ENCODE measurements at regions not wholly inside any gene's neighbourhood (a gene's known extent, or its start where the extent isn't known, plus 50 kb on each side); places are given as distances from the start of the nearest gene placed in this dataset.

DNA sequence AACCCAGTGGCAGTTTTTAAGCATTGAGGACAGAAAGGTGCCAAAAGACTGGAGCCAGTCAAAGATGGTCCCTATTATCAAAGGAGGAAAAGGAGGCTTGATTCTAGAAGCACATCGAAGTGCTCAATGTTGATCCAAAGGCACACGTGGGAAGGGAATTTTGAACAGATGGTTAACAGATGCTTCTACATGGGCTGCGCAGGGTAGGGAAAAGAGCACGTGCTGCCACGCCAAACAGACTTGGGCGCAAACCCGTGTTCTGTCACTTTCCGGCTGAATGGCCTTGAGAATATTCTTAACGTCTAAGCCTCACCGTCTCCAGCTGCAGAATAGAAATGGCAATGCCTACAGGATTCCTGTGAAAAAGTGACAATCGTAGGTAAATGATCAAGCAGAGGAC lies 217.9 kb upstream of the MTNR1B start:
- Mint-ChIP-seq H3K27me3 (no peaks in the 10 kb centered on the region), H3K27ac (no peak overlapping the region), H3K4me1 (ENCODE audit: low read depth) (no peaks in the 10 kb centered on the region), H3K36me3 (ENCODE audit: low read depth) (no peaks in the 10 kb centered on the region), H3K9me3 (peaks cover 5% of the 10 kb centered on the region), H3K4me3 (no peak overlapping the region)
- no peak for DNase-seq

DNA sequence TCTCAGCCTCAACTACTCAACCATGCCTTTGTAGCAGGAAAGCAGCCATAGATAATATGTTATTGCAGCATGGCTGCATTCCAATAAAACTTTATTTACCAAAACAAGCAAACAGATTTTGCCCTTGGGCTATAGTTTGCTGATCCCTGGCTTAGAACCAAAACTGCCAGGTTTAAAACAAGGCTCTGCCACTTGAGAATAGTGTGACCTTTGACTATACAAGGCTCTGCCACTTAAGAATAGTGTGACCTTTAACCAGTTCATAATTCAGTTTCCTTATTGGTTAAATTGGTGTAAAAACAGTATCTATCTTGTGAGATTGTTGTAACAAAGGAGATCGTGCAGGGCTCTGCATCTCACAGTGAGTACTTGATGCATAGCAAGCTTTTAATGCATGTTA lies 217.3 kb upstream of the MTNR1B start:
- H3K4me3 Mint-ChIP-seq = no peak overlapping the region
- DNase-seq = no peak
- no peak overlapping the region for H3K27ac Mint-ChIP-seq
- no peaks in the 10 kb centered on the region for H3K4me1 Mint-ChIP-seq (ENCODE audit: low read depth)
- peaks cover 5% of the 10 kb centered on the region for H3K9me3 Mint-ChIP-seq
- no peaks in the 10 kb centered on the region for H3K36me3 Mint-ChIP-seq (ENCODE audit: low read depth)
- no peaks in the 10 kb centered on the region for H3K27me3 Mint-ChIP-seq

DNA sequence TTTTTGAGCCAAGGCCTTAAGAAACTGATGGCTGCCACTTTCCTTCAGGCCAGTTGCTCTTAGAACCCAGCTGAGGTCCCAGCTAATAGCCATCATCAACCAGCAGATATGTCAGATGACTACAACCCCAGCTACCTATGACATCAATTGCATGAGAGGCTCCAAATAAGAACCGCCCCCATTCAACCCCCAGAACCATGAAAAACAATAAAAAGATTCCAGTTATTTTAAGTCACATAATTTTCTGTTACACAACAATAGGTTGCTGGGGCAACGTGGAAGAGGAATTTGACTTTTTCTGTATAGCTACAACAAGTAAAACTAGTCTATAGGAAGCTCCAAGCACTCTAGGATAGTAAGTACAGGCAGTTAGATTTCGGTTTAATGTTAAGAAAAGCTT lies 216.3 kb upstream of the MTNR1B start:
- no peak for DNase-seq
- H3K36me3 Mint-ChIP-seq (ENCODE audit: low read depth) = no peaks in the 10 kb centered on the region
- H3K4me3 Mint-ChIP-seq = no peak overlapping the region
- H3K27me3 Mint-ChIP-seq = no peaks in the 10 kb centered on the region
- H3K9me3 Mint-ChIP-seq = no peaks in the 10 kb centered on the region
- H3K4me1 Mint-ChIP-seq (ENCODE audit: low read depth) = no peaks in the 10 kb centered on the region
- no peak overlapping the region for H3K27ac Mint-ChIP-seq

DNA sequence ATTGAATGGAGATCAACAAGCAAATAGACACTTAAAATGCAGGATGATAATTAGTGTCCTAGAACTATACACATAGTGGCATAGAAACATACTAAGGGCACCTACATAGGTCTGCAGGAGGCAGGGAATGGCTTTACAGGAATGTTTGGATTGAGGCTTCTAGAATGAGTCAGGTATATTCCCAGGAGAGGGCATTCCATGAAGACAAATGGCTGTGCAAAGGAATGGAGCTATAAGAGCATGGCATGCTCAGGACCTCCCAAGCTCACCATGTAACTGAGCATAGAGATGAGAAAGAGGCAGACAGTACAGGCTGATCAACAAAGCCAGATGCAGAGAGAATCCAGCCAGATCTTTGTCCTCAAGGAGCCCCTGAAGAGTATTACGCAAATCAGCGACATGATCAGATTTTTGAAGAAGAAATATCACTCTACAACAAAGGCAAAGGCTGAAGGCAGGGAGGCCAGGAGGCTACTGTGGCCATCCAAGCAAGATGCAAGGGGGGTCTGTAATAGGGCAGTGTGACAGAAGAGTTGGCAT lies 211.1 kb upstream of the MTNR1B start:
- DNase-seq = no peak
- H3K4me1 Mint-ChIP-seq (ENCODE audit: low read depth) = no peaks in the 10 kb centered on the region
- H3K36me3 Mint-ChIP-seq (ENCODE audit: low read depth) = no peaks in the 10 kb centered on the region
- no peaks in the 10 kb centered on the region for H3K9me3 Mint-ChIP-seq
- no peaks in the 10 kb centered on the region for H3K27me3 Mint-ChIP-seq
- no peak overlapping the region for H3K4me3 Mint-ChIP-seq
- H3K27ac Mint-ChIP-seq = no peak overlapping the region

DNA sequence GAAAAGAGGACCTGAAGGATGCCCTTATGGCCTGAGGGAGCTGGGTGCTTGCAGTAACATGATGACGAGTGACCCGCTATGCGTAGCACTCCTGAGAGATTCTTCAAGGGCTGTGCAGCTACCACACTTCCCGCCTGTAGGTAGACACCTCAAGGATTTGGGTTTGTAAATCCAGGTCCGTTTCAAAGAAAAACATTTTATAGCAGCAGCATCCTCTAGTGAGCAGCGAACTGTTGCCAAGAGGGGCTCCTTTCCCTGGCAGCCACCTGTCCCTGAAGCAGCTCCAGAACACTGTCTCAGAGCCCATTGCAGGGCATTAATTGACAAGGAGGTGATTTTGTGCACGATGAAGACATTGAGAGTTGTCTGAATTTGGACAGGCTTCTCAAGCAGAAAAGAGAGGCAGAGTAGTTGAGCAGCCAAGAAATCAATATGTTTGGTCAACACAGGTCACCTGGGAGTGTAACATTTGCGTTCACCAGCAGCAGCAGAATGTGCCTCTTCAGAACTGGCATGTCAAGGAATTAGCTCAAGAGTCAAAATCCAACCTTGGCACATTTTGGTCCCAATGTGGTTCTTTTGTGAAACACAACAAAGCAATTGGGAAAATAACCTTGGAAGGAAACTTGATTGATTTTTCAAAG lies 209.8 kb upstream of the MTNR1B start:
- Mint-ChIP-seq H3K4me1 (ENCODE audit: low read depth) (no peaks in the 10 kb centered on the region), H3K27me3 (no peaks in the 10 kb centered on the region), H3K27ac (no peak overlapping the region), H3K9me3 (no peaks in the 10 kb centered on the region), H3K4me3 (no peak overlapping the region), H3K36me3 (ENCODE audit: low read depth) (no peaks in the 10 kb centered on the region)
- no peak for DNase-seq

DNA sequence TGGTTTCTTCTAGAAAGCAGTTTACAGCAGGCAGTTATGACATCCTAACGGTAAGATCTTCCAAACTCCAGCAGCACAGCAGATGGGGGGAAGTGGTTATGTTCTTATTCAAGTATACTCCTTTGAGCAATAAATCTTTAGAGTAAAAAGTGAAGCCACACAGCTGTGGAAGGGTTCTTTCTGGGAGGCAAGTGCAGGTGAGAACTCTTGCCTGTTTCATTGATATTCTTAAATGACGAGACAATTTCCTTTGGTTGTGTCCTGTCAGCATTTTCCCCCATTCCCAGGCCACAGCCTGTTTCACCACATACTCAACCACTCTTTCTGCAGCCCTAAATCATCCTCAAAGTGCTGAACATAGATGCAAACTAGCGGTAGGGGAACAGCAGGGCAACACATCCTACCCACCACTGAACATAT lies 207.3 kb upstream of the MTNR1B start:
- no peak for DNase-seq
- Mint-ChIP-seq H3K27me3 (peaks cover 16% of the 10 kb centered on the region), H3K27ac (no peak overlapping the region), H3K4me3 (no peak overlapping the region), H3K36me3 (ENCODE audit: low read depth) (no peaks in the 10 kb centered on the region), H3K9me3 (no peaks in the 10 kb centered on the region), H3K4me1 (ENCODE audit: low read depth) (peaks cover 13% of the 10 kb centered on the region)

DNA sequence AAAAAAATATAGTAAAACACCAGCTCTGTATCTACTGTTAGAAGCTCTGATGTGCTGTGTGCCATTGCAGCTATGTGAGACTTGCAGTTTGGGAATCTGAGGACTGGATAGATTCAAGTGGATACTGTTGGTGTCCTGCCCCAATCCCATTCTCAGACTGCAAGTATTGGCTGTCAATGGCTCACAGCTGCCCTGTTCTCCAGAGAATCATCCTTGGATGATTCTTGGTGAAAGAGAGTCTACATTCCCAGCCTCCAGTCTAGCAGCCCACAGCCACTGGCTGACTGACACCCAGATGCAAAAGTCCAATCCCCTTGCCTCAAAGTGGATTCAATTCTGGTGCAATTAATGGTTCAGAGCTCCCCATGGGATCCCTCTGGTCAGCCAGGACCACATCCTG lies 206.1 kb upstream of the MTNR1B start:
- peaks cover 23% of the 10 kb centered on the region for H3K27me3 Mint-ChIP-seq
- H3K4me1 Mint-ChIP-seq (ENCODE audit: low read depth) = peaks cover 13% of the 10 kb centered on the region
- no peak for DNase-seq
- H3K36me3 Mint-ChIP-seq (ENCODE audit: low read depth) = no peaks in the 10 kb centered on the region
- H3K4me3 Mint-ChIP-seq = no peak overlapping the region
- H3K9me3 Mint-ChIP-seq = no peaks in the 10 kb centered on the region
- no peak overlapping the region for H3K27ac Mint-ChIP-seq

DNA sequence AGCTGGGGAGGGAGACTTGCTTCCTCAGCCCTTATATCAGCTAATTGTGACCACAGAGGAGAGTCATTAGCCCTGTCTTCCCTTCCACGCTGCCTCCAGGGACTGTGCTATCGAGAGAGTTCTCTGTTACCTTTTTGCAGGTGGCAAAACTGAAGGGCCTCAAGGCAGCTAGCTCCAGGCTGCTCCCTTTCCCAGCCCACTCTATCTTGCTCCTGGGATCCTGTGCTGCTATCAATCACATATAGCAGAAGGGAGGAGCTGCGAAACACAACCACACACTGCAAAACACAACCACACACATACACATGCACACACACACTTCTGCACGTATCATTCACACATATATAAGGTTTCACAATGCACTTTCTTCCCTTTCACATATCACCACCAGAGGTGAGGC lies 205.3 kb upstream of the MTNR1B start:
- Mint-ChIP-seq H3K4me3 (no peak overlapping the region), H3K4me1 (ENCODE audit: low read depth) (peaks cover 13% of the 10 kb centered on the region), H3K27ac (no peak overlapping the region), H3K36me3 (ENCODE audit: low read depth) (no peaks in the 10 kb centered on the region), H3K9me3 (no peaks in the 10 kb centered on the region), H3K27me3 (peaks cover 23% of the 10 kb centered on the region)
- DNase-seq = no peak

DNA sequence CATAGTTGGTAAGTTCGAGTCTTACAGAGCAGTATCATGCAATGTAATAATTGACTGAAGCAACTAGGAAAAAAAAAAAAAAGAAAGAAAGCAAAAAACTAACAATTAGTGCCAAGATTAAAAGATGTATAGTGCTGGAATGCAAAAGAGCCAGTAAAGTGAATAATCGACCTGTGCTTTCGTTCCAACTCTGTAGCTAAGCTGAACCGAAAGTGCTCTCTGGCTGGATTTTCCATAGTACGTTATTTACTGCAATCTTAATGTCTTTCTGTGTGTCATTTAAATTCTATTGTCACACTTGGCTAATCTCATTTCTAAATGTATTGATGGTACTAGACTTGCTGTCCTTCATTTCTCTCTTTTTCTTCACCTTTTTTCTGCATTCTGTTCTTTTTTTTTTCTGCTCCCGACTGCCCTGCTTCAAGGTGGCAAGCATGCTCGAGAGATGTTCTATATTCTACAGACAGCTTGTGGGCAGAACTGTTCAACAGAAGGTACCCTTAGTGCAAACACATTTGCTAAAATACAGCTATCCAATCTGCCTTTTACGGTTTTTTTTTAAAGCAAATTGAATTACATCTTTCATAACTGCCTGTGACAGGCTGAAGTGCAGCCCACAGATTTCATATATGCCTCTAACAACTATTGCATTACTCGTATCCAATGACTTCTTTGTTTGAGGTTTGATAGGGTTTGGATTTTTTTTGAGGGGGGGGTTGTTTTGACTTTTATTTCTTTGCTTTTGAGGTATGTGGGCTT lies 204.2 kb upstream of the MTNR1B start:
- DNase-seq = no peak
- Mint-ChIP-seq H3K27me3 (peaks cover 25% of the 10 kb centered on the region), H3K4me3 (no peak overlapping the region), H3K9me3 (no peaks in the 10 kb centered on the region), H3K4me1 (ENCODE audit: low read depth) (peaks cover 13% of the 10 kb centered on the region), H3K27ac (no peak overlapping the region), H3K36me3 (ENCODE audit: low read depth) (no peaks in the 10 kb centered on the region)

DNA sequence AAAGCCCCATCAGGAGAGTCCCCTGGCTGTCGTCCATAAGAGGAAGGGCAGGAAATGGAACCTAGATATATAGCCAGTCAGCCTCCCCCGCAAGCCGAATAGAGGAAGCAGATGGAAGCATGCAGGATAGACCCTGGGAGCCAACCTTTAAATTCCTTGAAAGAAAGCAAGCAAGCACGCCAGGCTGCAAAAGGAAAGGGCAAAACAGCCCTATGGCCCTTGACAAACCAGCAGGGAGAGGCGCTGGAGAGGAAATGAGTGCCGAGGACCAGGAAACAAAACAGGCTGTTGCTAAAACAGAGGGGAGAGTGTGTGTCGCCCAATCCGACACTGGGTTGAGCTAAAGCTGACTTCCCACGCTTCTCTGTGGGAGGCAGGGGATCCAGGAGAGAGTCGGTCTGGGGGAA lies 203.5 kb upstream of the MTNR1B start:
- peaks cover 28% of the 10 kb centered on the region for H3K27me3 Mint-ChIP-seq
- no peaks in the 10 kb centered on the region for H3K9me3 Mint-ChIP-seq
- H3K27ac Mint-ChIP-seq = no peak overlapping the region
- no peaks in the 10 kb centered on the region for H3K36me3 Mint-ChIP-seq (ENCODE audit: low read depth)
- peak overlapping the region; percentile 21 for H3K4me3 Mint-ChIP-seq
- DNase-seq = no peak
- H3K4me1 Mint-ChIP-seq (ENCODE audit: low read depth) = peaks cover 13% of the 10 kb centered on the region

DNA sequence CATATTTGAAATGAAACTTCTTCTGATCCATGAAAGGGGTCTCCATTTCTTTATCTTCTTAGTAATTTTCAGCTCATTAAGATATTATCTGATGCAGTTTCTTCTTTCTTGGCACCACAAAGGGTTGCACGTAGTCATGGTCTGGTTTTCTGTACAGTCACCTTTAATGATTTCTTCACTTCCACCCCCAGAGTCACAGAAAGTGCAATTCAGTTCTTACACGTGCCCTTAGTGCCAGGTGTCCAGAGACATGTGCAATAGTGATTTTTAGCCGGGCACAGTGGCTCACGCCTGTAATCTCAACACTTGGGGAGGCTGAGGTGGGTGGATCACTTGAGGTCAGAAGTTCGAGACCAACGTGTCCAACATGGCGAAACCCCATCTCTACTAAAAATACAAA lies 202.8 kb upstream of the MTNR1B start:
- peaks cover 34% of the 10 kb centered on the region for H3K27me3 Mint-ChIP-seq
- H3K4me3 Mint-ChIP-seq = no peak overlapping the region
- H3K36me3 Mint-ChIP-seq (ENCODE audit: low read depth) = no peaks in the 10 kb centered on the region
- H3K9me3 Mint-ChIP-seq = no peaks in the 10 kb centered on the region
- DNase-seq = no peak
- peaks cover 13% of the 10 kb centered on the region for H3K4me1 Mint-ChIP-seq (ENCODE audit: low read depth)
- no peak overlapping the region for H3K27ac Mint-ChIP-seq

DNA sequence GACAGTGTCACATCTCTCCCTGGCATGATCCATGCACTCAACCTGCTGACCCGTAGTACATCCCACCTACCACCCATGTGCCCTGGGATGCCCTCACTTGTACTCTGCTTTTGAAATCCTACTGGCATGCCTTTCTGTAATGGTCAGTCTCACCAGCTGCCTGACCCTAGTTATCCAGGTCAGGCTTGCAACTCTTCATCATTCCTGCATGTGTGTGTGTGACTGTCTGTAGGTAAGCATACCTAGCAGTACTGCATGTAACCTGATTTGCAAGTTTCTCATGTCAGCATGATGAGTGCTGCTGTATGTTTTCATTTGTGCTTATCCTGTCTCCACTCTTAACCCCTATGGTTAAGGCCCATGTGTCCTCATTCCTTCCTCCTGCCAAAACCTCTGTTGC lies 202.0 kb upstream of the MTNR1B start:
- Mint-ChIP-seq H3K9me3 (no peaks in the 10 kb centered on the region), H3K36me3 (ENCODE audit: low read depth) (no peaks in the 10 kb centered on the region), H3K27ac (no peak overlapping the region), H3K4me3 (no peak overlapping the region), H3K4me1 (ENCODE audit: low read depth) (peaks cover 13% of the 10 kb centered on the region), H3K27me3 (peaks cover 34% of the 10 kb centered on the region)
- DNase-seq = no peak

DNA sequence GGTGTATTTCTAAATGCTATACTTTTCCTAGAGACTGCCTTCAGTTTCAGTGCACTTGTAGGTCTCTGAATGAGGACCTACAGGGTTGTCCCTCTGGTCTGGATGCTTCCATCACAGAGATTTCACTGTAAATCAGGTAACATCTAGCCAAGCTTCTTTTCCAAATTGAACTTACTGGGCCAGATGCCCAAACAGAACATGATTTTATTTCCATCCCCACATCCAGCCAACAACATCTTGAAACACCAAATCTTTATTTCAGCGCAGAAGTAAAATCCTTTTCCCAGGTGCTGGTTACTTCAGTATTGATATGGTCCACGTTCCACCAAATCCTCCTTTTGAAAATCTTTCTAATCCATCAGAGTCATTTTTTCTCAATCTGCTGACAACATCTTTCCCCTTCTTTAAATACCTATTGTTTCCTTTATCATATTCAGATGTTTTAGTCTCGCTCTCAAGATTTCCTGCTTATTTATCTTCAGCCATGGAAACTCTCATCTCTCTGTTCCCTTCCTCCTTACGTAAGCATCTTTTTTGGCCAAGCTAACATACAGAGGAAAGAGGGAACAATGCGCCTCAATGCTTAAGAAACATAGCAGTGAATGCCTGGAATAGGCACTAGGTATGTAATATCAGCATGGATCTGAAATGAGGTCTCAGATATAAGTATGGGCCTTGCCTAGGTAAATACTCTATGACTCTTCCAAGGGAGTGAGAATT lies 201.2 kb upstream of the MTNR1B start:
- no peak overlapping the region for H3K27ac Mint-ChIP-seq
- H3K9me3 Mint-ChIP-seq = no peaks in the 10 kb centered on the region
- peaks cover 13% of the 10 kb centered on the region for H3K4me1 Mint-ChIP-seq (ENCODE audit: low read depth)
- no peak for DNase-seq
- H3K27me3 Mint-ChIP-seq = peaks cover 34% of the 10 kb centered on the region
- no peaks in the 10 kb centered on the region for H3K36me3 Mint-ChIP-seq (ENCODE audit: low read depth)
- no peak overlapping the region for H3K4me3 Mint-ChIP-seq

DNA sequence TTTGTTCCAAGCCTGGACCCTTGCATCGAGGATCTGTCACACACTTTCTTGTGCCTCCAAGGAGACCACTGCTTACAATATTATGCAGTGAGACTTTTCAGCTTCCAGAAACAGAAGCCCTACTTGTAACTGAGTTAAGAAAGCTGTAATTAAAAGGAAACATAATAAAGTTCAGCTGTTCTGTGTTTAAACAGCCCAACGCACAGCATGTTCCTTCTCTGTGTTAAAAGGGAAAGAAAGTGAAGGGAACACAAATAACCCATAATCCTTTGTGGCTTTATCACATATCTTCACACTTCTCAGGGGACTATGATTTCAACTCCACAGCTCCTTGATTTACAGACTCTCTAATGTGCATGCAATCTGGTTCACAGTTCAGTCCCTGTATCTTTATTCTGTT lies 200.3 kb upstream of the MTNR1B start:
- Mint-ChIP-seq H3K27me3 (peaks cover 34% of the 10 kb centered on the region), H3K4me3 (no peak overlapping the region), H3K27ac (no peak overlapping the region), H3K4me1 (ENCODE audit: low read depth) (peaks cover 13% of the 10 kb centered on the region), H3K36me3 (ENCODE audit: low read depth) (no peaks in the 10 kb centered on the region), H3K9me3 (no peaks in the 10 kb centered on the region)
- no peak for DNase-seq

DNA sequence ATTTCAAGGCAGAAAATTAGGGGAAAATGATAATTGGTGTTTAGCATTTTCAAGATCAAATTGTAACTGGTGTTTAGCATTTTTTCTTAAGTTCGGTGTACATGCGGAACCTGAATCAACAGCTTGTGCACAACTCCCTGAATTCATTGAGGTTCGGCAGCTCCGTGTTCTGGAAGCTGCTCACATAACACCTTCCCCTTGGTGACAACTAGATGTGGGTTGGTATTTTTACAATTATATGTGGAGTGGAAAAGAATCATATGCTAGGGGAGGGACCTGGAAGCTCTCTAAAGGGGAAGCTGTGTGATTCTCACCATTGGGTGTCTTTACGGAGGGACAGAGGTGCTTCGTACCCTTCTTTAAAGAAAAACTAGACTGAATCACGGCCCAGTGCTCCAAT lies 199.0 kb upstream of the MTNR1B start:
- Mint-ChIP-seq H3K27me3 (peaks cover 31% of the 10 kb centered on the region), H3K27ac (no peak overlapping the region), H3K9me3 (no peaks in the 10 kb centered on the region), H3K4me3 (no peak overlapping the region), H3K36me3 (ENCODE audit: low read depth) (no peaks in the 10 kb centered on the region), H3K4me1 (ENCODE audit: low read depth) (peaks cover 12% of the 10 kb centered on the region)
- DNase-seq = no peak
